ENCODE measurements at regions not wholly inside any gene's neighbourhood (a gene's known extent, or its start where the extent isn't known, plus 50 kb on each side); places are given as distances from the start of the nearest gene placed in this dataset.

DNA sequence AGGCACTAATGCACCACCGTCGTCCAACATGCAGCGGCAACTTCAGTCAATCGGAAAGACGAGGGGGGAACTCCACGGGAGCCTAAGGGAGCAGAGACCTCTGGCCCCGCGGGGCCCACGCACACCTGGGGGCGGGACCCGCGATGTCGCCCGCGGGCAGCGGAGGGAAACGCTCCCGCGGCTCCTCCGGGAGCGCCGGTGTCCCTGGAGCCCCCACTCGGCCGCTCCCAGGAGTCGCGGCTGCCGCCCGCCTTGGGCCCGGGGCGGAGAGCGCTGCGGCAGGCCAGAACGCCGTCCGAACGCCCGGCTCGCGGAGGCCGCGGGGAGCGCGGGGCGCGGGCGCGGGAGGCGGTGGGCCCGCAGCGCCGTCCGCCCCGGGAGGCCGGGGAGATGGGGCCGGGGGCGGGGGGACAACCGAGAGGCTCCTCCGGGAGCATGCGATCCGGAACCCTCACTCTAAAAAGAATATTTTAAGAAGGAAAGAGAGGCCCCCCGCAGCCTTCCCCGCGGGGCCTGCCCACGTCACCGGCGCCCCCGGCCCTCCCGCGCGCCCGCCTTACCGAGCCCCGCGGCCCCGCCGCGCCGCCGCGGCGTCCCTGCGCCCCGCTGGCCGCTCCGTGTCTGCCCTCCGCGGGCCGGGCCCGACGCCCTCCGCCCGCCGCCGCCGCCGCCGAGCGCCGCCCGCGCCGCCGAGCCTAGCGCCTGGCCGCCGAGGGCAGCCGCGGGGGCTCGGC, 86.6 kb upstream of the ARHGAP32 start:
- H3K9ac ChIP-seq (ENCODE audit: low read depth, low read length), result peak overlapping the region; percentile 53
- H3K27ac ChIP-seq (ENCODE audit: insufficient read depth, low read length), result no peak overlapping the region
- no peak overlapping the region for H2BK15ac ChIP-seq (ENCODE audit: low read depth, low read length)

More for the DNA sequence above, 86.6 kb upstream of the ARHGAP32 start:
- peak overlapping the region; percentile 82 for H3K4me3 ChIP-seq (ENCODE audit: insufficient read depth, low read depth, low read length)
- no peaks in the 10 kb centered on the region for H3K27me3 ChIP-seq (ENCODE audit: control insufficient read depth, insufficient read depth, low read length)
- H3K4ac ChIP-seq (ENCODE audit: low read depth, low read length), result no peak overlapping the region
- H3K9me3 ChIP-seq (ENCODE audit: control insufficient read depth, insufficient read depth, low read length), result no peaks in the 10 kb centered on the region
- dilution Hi-C loops (cut with HindIII; ENCODE audit: low sequenced_read_pairs, unreplicated experiment) (no loop called here), in situ Hi-C loops (cut with MboI; ENCODE audit: low sequenced_read_pairs) (no loop called here), intact Hi-C loops (cut with micrococcal nuclease) (loop anchor here (5.0 kb wide), 1 partner anchor 136 kb away; no protein-coding TSS in a partner anchor)
- peak overlapping the region; percentile 75 for H3K23ac ChIP-seq (ENCODE audit: low read depth, low read length)
- no peak overlapping the region for H3K18ac ChIP-seq (ENCODE audit: low read depth, low read length)
- H2BK5ac ChIP-seq (ENCODE audit: low read depth, low read length, poor library complexity, severe bottlenecking), result no peak overlapping the region
- no peak overlapping the region; the same call in 1 of the 2 replicates for H3K14ac ChIP-seq (replicated peaks; ENCODE audit: low read depth, low read length)
- H4K91ac ChIP-seq (ENCODE audit: insufficient read depth, low read depth, low read length), result no peak overlapping the region
- no TSS peak for BruUV-seq (replicated peaks)
- ChIA-PET CTCF (no interaction called here), POLR2A (ENCODE audit: unreplicated experiment) (interaction anchor here (0.7 kb wide), 1 partner anchor 148 kb away, joined by 4 read pairs; no protein-coding TSS in a partner anchor)
- no peak for TF ChIP-seq SMC3 (IDR thresholded peaks at IDR 0.05; ENCODE audit: low read depth, low read length)
- TF ChIP-seq, protein P1, sequence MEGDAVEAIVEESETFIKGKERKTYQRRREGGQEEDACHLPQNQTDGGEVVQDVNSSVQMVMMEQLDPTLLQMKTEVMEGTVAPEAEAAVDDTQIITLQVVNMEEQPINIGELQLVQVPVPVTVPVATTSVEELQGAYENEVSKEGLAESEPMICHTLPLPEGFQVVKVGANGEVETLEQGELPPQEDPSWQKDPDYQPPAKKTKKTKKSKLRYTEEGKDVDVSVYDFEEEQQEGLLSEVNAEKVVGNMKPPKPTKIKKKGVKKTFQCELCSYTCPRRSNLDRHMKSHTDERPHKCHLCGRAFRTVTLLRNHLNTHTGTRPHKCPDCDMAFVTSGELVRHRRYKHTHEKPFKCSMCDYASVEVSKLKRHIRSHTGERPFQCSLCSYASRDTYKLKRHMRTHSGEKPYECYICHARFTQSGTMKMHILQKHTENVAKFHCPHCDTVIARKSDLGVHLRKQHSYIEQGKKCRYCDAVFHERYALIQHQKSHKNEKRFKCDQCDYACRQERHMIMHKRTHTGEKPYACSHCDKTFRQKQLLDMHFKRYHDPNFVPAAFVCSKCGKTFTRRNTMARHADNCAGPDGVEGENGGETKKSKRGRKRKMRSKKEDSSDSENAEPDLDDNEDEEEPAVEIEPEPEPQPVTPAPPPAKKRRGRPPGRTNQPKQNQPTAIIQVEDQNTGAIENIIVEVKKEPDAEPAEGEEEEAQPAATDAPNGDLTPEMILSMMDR (conservative IDR thresholded peaks at IDR 0.05; ENCODE audit: low read depth, low read length), result peak; percentile 20; the same call in 1 of the 2 replicates
- H3K9me1 ChIP-seq (ENCODE audit: insufficient read depth, low read length), result no peaks in the 10 kb centered on the region
- H3K56ac ChIP-seq (ENCODE audit: extremely low read depth, insufficient read depth, low read length), result no peak overlapping the region
- H3K4me2 ChIP-seq (ENCODE audit: low read depth, low read length), result peak overlapping the region; percentile 86
- H4K8ac ChIP-seq (ENCODE audit: low read depth in 2 of 2, low read length in 2 of 2), result no peak overlapping the region
- WGBS, 2 experiments (ENCODE audit: extremely low coverage in 2 of 2, insufficient read length in 1 of 2), result 0% methylated on average over 21 of the region's 109 CpGs; no CpG with 5 or more reads in 1 of the 2 experiments
- H2BK120ac ChIP-seq (ENCODE audit: low read depth, low read length), result no peak overlapping the region
- peaks cover 2% of the 10 kb centered on the region; the same call in 1 of the 2 replicates for H3K4me1 ChIP-seq (ENCODE audit: control insufficient read depth, insufficient read depth, low read length)
- H4K5ac ChIP-seq (ENCODE audit: low read depth, low read length), result no peak overlapping the region
- no peak overlapping the region for H2AK5ac ChIP-seq (ENCODE audit: low read depth, low read length)
- ATAC-seq (ENCODE audit: low read depth), result peak; percentile 40
- H2AK9ac ChIP-seq (replicated peaks; ENCODE audit: low read depth, low read length, poor library complexity), result no peak overlapping the region
- H4K20me1 ChIP-seq (ENCODE audit: insufficient read depth, low read length), result peaks cover 20% of the 10 kb centered on the region; the same call in 1 of the 2 replicates
- no peaks in the 10 kb centered on the region for H3K36me3 ChIP-seq (ENCODE audit: control insufficient read depth, insufficient read depth, low read length)
- H2BK20ac ChIP-seq (ENCODE audit: low read depth, low read length), result no peak overlapping the region
- peaks cover 22 to 26% of the 10 kb centered on the region in 2 experiments for H3K79me1 ChIP-seq (ENCODE audit: low read depth in 1 of 2, low read length in 2 of 2)
- no peak for DNase-seq
- peak overlapping the region; percentile 89 for H2AFZ ChIP-seq (replicated peaks; ENCODE audit: low read length, poor library complexity)
